UCSD-AML1 (cell line): ENCODE measurements at regions not wholly inside any gene's neighbourhood (a gene's known extent, or its start where the extent isn't known, plus 50 kb on each side); places are given as distances from the start of the nearest gene placed in this dataset.

Experiments used
- DNase-seq: peaks from one replicate; lab custom pipeline; 2025; ENCODE audit not compliant: unreplicated experiment; lab: John Stamatoyannopoulos, UW

DNA sequence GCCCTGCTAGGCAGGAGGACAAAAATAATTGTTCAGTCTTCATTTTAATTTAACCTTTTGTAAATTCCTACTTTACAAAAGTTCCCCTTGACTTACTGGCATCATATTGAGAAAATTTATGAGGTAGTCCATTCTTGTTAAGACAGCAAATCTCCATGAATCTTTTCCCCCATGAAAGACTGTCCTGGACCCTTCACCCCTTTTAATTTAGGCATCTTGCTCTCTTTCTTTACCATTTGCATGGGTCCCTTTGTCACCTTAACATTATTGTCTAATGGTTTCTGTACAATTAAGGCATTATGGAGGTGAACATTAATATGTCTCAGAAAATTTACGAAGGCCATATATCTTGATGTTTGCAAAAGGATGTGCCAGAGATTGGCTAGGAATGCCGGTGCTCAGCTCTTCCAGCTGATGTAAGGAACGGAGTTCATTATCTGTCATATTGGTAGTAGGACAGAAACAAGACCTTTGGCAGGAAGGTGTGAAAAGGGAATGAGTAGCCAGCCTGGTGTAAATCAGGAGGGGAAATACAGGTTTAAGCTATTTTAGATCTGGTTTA is 382.8 kb upstream of the TSHZ2 start:
- no peak for DNase-seq

- no peak for DNase-seq
Observed at GRCh38 chr20:52586660-52587059, 385.5 kb upstream of the TSHZ2 start.

- DNase-seq: no peak
Observed at GRCh38 chr20:52585333-52585732, 386.8 kb upstream of the TSHZ2 start.

GRCh38 chr20:52578559-52578958 is 387.0 kb upstream of the ZFP64 start:
- DNase-seq: no peak

- no peak for DNase-seq
Observed at GRCh38 chr20:52577696-52578095, 386.1 kb upstream of the ZFP64 start.

GRCh38 chr20:52572687-52573086 is 381.1 kb upstream of the ZFP64 start:
- no peak for DNase-seq

GRCh38 chr20:52569201-52569600 is 377.6 kb upstream of the ZFP64 start:
- no peak for DNase-seq

- DNase-seq: no peak
Observed at GRCh38 chr20:52565614-52566013, 374.0 kb upstream of the ZFP64 start.

DNA sequence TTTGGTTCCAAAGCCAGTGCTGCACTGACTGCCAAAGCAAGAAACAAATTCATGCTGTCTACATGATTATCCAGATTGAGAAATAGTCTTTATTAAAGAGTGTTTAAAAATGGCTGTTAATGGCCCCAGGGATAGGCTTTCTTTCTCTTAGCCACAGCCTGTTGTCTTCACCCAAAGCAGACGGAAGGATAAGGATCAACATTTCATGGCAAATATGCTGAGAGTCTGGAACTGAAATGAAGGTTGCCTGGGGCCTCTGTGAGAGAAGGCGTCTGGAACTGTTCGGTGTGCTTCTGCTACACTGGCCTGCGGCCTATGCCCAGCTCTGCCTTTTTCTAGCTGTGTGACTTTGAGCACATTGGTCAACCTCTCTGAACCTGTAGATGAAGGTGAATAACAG is 373.0 kb upstream of the ZFP64 start:
- no peak for DNase-seq

- DNase-seq: no peak
Observed at GRCh38 chr20:52552181-52552872, 360.7 kb upstream of the ZFP64 start.

GRCh38 chr20:52542131-52542530 is 350.6 kb upstream of the ZFP64 start:
- DNase-seq: no peak

DNA sequence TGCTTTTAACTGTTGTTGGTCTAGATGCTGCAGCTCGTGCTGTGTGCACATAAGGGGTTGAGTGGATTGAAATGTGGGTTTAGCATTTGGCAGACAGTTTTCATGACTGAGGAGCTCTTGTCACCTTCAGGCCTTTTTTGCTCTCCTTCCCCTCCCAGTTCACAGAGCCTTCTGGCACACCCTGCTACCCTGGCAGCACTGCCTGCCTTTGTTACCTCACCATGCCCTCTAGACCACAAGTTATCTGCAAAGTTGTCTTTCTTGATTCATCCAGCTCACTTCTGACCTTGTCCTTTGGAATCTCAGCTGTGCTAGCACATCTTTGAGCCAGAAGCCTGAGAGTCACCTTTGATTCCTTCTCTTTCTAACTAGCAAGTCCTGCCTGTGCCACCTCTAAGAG is 348.9 kb upstream of the ZFP64 start:
- DNase-seq: no peak

- DNase-seq: no peak
Observed at GRCh38 chr20:52539891-52540290, 348.3 kb upstream of the ZFP64 start.

DNA sequence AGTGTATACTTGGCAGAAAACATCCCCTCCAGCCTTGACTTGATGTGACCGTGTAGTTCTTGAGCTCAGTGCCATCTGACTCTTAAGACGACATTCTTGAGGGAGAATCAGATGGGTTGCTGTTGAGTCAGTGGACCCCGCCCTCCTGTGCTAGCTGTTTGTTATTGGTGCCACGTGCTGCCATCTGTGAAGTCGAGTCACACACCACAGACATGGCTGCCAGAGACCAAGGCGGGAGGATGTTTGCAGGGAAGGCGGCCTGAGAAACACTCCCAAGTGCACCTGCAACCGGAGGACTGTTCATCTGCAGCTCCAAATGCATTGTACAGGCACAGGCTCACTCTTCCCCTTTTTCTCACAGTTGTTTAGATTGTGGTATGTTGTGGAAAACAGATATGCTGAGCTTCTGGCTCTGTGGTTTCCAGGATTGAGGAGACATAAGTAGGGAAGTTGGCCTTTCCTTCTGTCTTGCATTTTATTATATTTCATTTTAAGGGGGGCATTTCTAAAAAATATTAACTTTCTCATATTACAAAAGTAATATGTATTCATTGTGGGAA is 345.3 kb upstream of the ZFP64 start:
- DNase-seq: no peak

DNA sequence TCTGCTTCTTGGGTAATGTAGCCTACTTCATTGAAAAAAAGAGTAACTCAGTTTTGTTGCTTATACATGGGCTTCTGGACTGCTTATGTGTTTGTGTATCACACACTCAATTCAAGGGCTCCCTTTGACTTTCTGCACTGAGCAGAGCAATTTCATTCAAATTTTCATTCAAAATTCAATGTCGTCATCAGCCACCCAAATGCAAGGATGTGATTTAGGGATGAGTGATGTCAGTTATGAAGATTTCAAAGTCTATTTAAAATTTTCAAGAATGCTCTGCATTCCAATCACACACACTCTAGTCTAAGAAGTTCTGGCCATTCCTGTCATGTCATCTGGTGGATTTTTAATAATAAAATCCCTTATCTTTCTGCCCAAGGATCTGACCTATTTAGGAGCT is 344.5 kb upstream of the ZFP64 start:
- no peak for DNase-seq

GRCh38 chr20:52534616-52535015 is 343.0 kb upstream of the ZFP64 start:
- DNase-seq: no peak

GRCh38 chr20:52533401-52533800 is 341.8 kb upstream of the ZFP64 start:
- DNase-seq: no peak

DNA sequence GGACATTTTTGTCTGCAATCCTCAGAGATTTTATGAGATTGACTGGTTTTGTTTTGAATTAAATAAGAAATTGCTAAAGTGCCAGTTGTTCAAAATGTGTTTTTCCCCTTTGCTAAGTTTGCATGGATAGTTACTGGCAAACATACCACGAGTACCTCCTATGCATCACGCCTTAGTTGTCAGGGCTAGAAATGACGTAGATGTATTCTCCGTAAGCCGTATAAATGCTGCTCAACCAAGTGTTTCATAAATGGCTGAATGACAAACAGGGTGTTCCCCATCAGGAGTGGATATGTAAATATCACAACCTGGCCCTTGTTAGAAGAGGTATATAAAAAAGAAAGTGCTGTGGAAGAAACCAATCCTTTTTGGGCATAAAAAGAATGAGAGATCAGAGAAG is 341.1 kb upstream of the ZFP64 start:
- DNase-seq: no peak

DNA sequence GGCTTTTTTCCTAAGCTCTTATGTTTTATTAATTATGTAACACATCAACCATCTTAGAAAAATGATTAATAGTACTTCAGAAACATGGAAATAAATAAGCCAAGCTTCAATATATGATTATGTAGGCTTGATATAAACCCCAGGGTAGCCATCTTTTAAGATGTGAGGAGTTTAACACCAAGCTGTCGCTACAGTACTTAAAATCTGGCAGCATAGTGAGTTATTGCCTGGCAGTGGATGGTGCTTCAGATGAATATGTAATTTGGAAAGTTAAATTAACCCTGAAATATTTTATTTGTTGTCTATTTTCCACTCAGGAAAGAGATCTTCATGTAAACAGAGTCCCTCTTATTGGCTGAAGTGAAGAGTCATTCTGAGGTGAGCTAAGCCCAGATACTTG is 339.0 kb upstream of the ZFP64 start:
- no peak for DNase-seq

DNA sequence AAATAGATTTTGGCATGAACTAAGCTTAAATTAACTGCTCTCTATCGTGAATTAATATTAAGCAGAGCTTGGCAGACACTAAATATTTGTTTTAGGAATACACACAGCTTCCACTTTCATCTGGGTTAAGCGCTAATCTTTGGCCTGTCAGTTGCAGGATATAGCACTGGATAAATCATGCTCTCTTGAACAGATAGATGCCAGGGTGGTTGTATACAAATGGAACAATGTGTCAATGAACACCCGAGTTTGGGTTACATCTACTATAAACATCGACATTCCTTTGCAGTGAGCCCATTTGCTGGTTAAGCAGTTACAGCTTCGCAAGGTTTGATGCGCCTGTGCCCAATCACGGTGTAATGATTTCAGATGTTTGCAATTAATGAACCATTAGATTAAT is 338.2 kb upstream of the ZFP64 start:
- no peak for DNase-seq

- DNase-seq: no peak
Observed at GRCh38 chr20:52524861-52525260, 333.3 kb upstream of the ZFP64 start.

DNA sequence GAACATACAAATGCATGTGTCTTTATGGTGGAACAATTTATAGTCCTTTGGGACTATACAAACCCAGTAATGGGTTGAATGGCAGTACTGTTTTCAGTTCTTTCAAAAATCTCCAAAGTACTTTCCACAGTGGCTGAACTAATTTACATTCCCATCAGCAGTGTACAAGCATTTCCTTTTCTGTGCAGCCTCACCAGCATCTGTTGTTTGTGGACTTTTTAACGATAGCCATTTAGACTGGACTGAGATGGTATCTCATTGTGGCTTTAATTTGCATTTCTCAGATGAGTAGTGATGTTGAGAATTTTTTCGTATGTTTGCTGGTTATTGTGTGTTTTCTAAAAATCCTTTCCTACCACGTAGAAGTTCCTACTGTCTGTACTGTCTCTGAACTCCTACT is 327.2 kb upstream of the ZFP64 start:
- DNase-seq: no peak

GRCh38 chr20:52515877-52516276 is 324.3 kb upstream of the ZFP64 start:
- DNase-seq: no peak
